Neural cell (in vitro differentiated cells): ENCODE measurements at regions not wholly inside any gene's neighbourhood (a gene's known extent, or its start where the extent isn't known, plus 50 kb on each side); places are given as distances from the start of the nearest gene placed in this dataset.

Source experiments
- H2AFZ ChIP-seq: fragments of 200-600, 300-800 bp; sonication (generic), shearing (Covaris generic); 2 replicates; pipeline ENCODE4 v1.6.0; 2014; ENCODE audit warnings: low read depth, mild to moderate bottlenecking, antibody characterized with exemption, low read length, moderate library complexity
- H3F3A ChIP-seq: fragments of 200-600 bp; shearing (Covaris generic); 2 replicates; pipeline ENCODE4 v1.6.1; 2016; ENCODE audit warnings: mild to moderate bottlenecking, moderate library complexity, mixed read lengths, antibody characterized with exemption, low read length; ENCODE audit not compliant: insufficient read depth, poor library complexity, severe bottlenecking
- H3K27ac ChIP-seq: fragments of 200-600, 300-800 bp; sonication (generic), shearing (Covaris generic); 2 replicates; pipeline ENCODE4 v1.5.1; 2014; ENCODE audit warnings: mild to moderate bottlenecking, low read length, moderate library complexity
- H3K27me3 ChIP-seq: fragments of 300-800, 200-600 bp; sonication (generic), shearing (Covaris generic); 2 replicates; pipeline ENCODE4 v1.6.0; 2014; ENCODE audit warnings: mild to moderate bottlenecking, low read depth, low read length, moderate library complexity; ENCODE audit not compliant: insufficient read depth
- H3K36me3 ChIP-seq: fragments of 300-800, 200-600 bp; sonication (generic), shearing (Covaris generic); 2 replicates; pipeline ENCODE4 v1.5.1; 2014; ENCODE audit warnings: mild to moderate bottlenecking, antibody characterized with exemption, low read length, moderate library complexity; ENCODE audit not compliant: insufficient read depth
- H3K4me2 ChIP-seq: fragments of 300-800, 200-600 bp; sonication (generic), shearing (Covaris generic); 2 replicates; pipeline ENCODE4 v1.6.0; 2014; ENCODE audit warnings: mild to moderate bottlenecking, low read length
- H3K4me3 ChIP-seq: fragments of 300-800, 200-600 bp; sonication (generic), shearing (Covaris generic); 2 replicates; pipeline ENCODE4 v1.5.1; 2014; ENCODE audit warnings: mild to moderate bottlenecking, low read length, moderate library complexity
- H3K79me2 ChIP-seq: fragments of 200-600 bp; shearing (Covaris generic); replicated peaks from 2 replicates; pipeline ENCODE4 v1.6.0; 2014; ENCODE audit warnings: mild to moderate bottlenecking, low read length, moderate library complexity; ENCODE audit not compliant: insufficient read depth
- H3K9ac ChIP-seq: fragments of 300-800, 200-600 bp; sonication (generic), shearing (Covaris generic); 2 replicates; pipeline ENCODE4 v1.6.1; 2016; ENCODE audit warnings: mild to moderate bottlenecking, low read length, mixed read lengths
- H3K9me2 ChIP-seq: fragments of 200-600 bp; shearing (Covaris generic); 2 replicates; pipeline ENCODE4 v1.6.1; 2016; ENCODE audit warnings: mild to moderate bottlenecking, low read length, mixed read lengths; ENCODE audit not compliant: insufficient read depth
- H3K9me3 ChIP-seq: fragments of 200-600, 300-800 bp; sonication (generic), shearing (Covaris generic); 2 replicates; pipeline ENCODE4 v1.6.1; 2016; ENCODE audit warnings: mild to moderate bottlenecking, mixed run types, low read length, moderate library complexity, mixed read lengths
- H4K20me1 ChIP-seq: fragments of 200-600 bp; shearing (Covaris generic); 2 replicates; pipeline ENCODE4 v1.6.1; 2016; ENCODE audit warnings: mild to moderate bottlenecking, mixed run types; ENCODE audit not compliant: insufficient read depth
- CTCF ChIP-seq: fragments of 450-650 bp; IDR thresholded peaks from 2 replicates; pipeline ENCODE4 v1.5.1; 2014; ENCODE audit warnings: antibody characterized with exemption, mild to moderate bottlenecking, moderate library complexity; ENCODE audit not compliant: poor library complexity, severe bottlenecking
- EP300 ChIP-seq: fragments of 450-650 bp; conservative IDR thresholded peaks from 2 replicates; pipeline ENCODE4 v1.6.1; 2014; ENCODE audit warnings: antibody characterized with exemption, mild to moderate bottlenecking, moderate library complexity; ENCODE audit not compliant: poor library complexity, severe bottlenecking
- EZH2 ChIP-seq: fragments of 200-600, 300-800 bp; shearing (Covaris generic), sonication (generic); IDR thresholded peaks from 2 replicates; pipeline ENCODE4 v1.6.1; 2014; ENCODE audit warnings: antibody characterized with exemption, low read length, borderline replicate concordance, mild to moderate bottlenecking; ENCODE audit not compliant: insufficient read depth, poor library complexity, severe bottlenecking
- MXI1 ChIP-seq: fragments of 450-650 bp; conservative IDR thresholded peaks from 2 replicates; pipeline ENCODE4 v1.6.1; 2014; ENCODE audit warnings: antibody characterized with exemption, mild to moderate bottlenecking; ENCODE audit not compliant: poor library complexity, severe bottlenecking
- POLR2AphosphoS5 ChIP-seq: IDR thresholded peaks from 2 replicates; pipeline ENCODE4 v1.6.1; 2012
- RAD21 ChIP-seq: fragments of 450-650 bp; conservative IDR thresholded peaks from 2 replicates; pipeline ENCODE4 v1.6.1; 2014; ENCODE audit warnings: antibody characterized with exemption, mild to moderate bottlenecking, moderate library complexity
- REST ChIP-seq: IDR thresholded peaks from 2 replicates; pipeline ENCODE4 v1.6.1; 2012; ENCODE audit warnings: borderline replicate concordance
- SMC3 ChIP-seq: fragments of 450-650 bp; conservative IDR thresholded peaks from 2 replicates; pipeline ENCODE4 v1.6.1; 2014; ENCODE audit warnings: antibody characterized with exemption, mild to moderate bottlenecking, moderate library complexity; ENCODE audit not compliant: poor library complexity
- TAF1 ChIP-seq: IDR thresholded peaks from 2 replicates; pipeline ENCODE4 v1.6.1; 2012; ENCODE audit warnings: low read depth

GRCh38 chr9:81344366-81344765 is 345.0 kb downstream of the TLE1 start:
- H3K9me2 ChIP-seq = no peaks in the 10 kb centered on the region
- no peak overlapping the region for H3K4me2 ChIP-seq
- H3K9me3 ChIP-seq = no peaks in the 10 kb centered on the region
- TF ChIP-seq TAF1 (no peak), EZH2 (no peak), MXI1 (no peak), CTCF (no peak), SMC3 (no peak), REST (no peak), POLR2AphosphoS5 (no peak), RAD21 (no peak), EP300 (no peak)
- no peaks in the 10 kb centered on the region for H3K79me2 ChIP-seq
- no peak overlapping the region for H2AFZ ChIP-seq
- no peak overlapping the region for H3K27ac ChIP-seq
- no peak overlapping the region for H3K4me3 ChIP-seq
- H4K20me1 ChIP-seq = no peaks in the 10 kb centered on the region
- no peaks in the 10 kb centered on the region for H3K27me3 ChIP-seq
- no peak overlapping the region for H3K9ac ChIP-seq
- no peaks in the 10 kb centered on the region for H3K36me3 ChIP-seq
- no peaks in the 10 kb centered on the region for H3F3A ChIP-seq

GRCh38 chr9:81335879-81336421 is 353.4 kb downstream of the TLE1 start:
- Histone ChIP-seq H3K9me3 (no peaks in the 10 kb centered on the region), H3K27me3 (no peaks in the 10 kb centered on the region), H3K9ac (no peak overlapping the region), H3K79me2 (no peaks in the 10 kb centered on the region), H3K9me2 (no peaks in the 10 kb centered on the region), H3K4me3 (no peak overlapping the region), H4K20me1 (no peaks in the 10 kb centered on the region), H3K4me2 (no peak overlapping the region), H3K36me3 (no peaks in the 10 kb centered on the region), H2AFZ (no peak overlapping the region), H3F3A (no peaks in the 10 kb centered on the region), H3K27ac (no peak overlapping the region)
- TF ChIP-seq EP300 (no peak), SMC3 (no peak), TAF1 (no peak), RAD21 (no peak), CTCF (no peak), POLR2AphosphoS5 (no peak), MXI1 (no peak), REST (no peak), EZH2 (no peak)
